Sigmoid colon (tissue), 4 donors: ENCODE measurements at regions not wholly inside any gene's neighbourhood (a gene's known extent, or its start where the extent isn't known, plus 50 kb on each side); places are given as distances from the start of the nearest gene placed in this dataset.

Experiments
- CTCF ChIP-seq, 4 experiments: fragments of 450-650 bp in 3 of 4; fragments of 200-600 bp in 1 of 4; IDR thresholded peaks; one replicate each; pipeline ENCODE4 v1.5.1; 2016 to 2019; ENCODE audit warnings: antibody characterized with exemption in 4 of 4, mild to moderate bottlenecking in 3 of 4, moderate library complexity in 2 of 4
- POLR2A ChIP-seq, 2 donors: fragments of 450-650 bp; IDR thresholded peaks; one replicate each; pipeline ENCODE4 v1.6.1; 2016; ENCODE audit warnings: antibody characterized with exemption in 2 of 2, mild to moderate bottlenecking in 2 of 2, moderate library complexity in 2 of 2
- POLR2AphosphoS5 ChIP-seq, 4 donors: sonication (generic); formaldehyde crosslinking; IDR thresholded peaks; one replicate each; pipeline ENCODE4 v1.6.1; 2017; ENCODE audit warnings: antibody characterized with exemption in 4 of 4

- TF ChIP-seq POLR2A (IDR thresholded peaks at IDR 0.05): no peak
- TF ChIP-seq CTCF (IDR thresholded peaks at IDR 0.05): no peak
- TF ChIP-seq POLR2AphosphoS5 (IDR thresholded peaks at IDR 0.05): no peak
Measured at GRCh38 chr4:152185786-152186550, 349.9 kb downstream of the FBXW7 start.
